ENCODE measurements at regions not wholly inside any gene's neighbourhood (a gene's known extent, or its start where the extent isn't known, plus 50 kb on each side); places are given as distances from the start of the nearest gene placed in this dataset.

DNA sequence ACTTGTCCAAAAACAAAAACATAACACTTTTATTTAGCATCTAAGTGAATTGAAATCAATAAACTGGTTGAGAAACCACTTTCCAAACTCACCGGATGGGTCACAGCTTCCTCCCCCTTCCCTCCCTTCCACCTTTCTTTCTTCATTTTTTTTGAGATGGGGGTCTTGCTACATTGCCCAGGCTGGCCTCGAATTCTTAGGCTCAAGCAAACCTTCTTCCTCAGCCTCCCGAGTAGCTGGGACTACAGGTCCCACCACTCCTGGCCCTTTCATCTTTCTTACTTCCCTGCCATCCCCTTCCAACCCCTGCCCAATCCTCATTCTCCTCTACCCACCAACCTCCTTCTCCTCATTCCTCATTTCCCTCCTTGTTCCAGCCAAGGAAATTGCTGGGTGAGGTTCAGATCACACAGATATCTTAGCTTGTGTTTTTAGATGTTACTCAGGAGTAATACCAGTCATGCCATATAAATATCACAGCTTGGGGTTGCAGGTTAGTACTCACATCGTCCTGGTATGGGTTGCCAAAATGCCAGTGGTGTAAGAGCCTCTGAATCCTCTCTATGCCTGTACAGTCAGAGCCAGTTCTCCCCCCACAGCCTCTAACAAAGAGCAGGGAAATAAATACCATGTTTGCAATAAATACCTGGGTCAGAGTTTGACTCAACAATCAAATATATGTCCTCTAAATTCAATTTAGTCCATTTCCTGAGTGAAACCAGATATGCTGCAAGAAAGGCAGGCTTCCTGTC, 132.7 kb upstream of the NDUFV2 start:
- peak; percentile 21 for DNase-seq (ENCODE audit: low read depth)

DNA sequence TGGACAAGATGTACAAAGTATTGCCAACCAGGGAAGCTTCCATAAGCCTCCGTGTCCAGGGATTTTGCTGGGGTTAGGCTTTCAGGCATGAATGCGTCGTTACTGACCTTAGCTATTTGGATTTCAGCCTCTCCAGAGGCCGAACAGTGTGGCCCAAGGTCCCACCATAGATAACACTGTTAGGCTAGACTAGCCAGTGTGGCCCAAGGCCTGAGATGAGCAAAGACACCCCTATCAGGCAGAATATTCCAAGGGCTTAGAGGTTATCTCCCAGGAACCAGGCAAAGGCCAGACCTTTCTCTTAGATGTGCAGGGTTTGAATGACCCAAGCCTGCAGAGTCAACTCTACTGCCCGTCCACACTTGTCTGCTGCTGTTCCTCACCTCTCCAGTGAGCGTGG, 131.7 kb upstream of the NDUFV2 start:
- DNase-seq (ENCODE audit: low read depth), result no peak

DNA sequence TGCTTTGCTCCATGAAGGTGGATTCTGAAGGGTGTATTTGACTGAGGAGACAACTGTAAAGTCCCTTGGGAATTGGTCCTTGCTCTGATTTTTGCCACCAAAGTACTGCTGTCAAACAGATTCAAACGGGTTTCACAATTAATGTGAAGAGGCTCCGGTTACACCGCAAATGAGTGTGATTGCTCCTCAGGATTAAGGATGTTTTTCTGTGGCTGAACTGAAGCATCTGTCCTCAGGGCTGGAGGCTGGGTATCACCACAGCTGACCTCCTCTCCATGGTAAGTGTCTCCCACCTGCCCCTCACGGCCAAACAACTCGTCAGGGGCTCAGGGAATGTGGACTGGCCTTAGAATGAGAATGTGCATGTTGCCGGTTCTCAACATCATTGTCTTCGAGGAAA, 130.4 kb upstream of the NDUFV2 start:
- no peak for DNase-seq (ENCODE audit: low read depth)

GRCh38 chr18:8974279-8974678, 128.2 kb upstream of the NDUFV2 start:
- DNase-seq (ENCODE audit: low read depth), result no peak

DNA sequence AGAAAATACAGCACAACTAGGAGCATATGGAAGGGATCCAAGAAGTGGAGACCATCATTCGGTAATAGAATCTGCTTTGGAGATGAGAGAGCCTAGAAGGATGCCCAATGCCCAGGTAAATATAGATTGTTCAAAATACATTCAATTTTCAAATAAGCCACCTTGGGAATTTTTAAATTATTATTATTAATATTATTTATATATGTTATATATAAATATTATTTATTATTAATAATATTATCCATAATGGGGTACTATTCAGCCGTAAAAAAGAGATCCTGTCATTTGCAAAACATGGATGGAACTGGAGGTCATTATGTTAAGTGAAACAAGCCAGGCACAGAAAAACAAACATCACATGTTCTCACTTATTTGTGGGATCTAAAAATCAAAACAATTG, 127.8 kb upstream of the NDUFV2 start:
- no peak for DNase-seq (ENCODE audit: low read depth)

DNA sequence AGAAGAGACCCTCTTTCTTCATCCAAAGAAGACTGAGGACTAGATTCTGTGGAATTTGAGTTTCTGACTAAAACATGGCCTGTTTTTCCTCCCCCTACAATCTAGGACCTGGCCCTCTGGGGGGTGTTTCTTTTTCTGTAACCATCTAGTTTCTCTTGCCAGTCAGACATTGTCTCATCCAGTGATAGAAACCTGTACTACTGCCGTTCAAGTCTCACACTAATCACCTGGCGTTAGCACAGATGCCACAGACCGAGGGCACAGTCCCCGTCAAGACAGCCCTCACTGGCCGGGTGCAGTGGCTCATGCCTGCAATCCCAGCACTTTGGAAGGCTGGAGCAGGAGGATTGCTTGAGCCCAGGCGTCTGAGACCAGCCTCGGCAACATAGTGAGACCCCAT, 126.9 kb upstream of the NDUFV2 start:
- DNase-seq (ENCODE audit: low read depth), result no peak

DNA sequence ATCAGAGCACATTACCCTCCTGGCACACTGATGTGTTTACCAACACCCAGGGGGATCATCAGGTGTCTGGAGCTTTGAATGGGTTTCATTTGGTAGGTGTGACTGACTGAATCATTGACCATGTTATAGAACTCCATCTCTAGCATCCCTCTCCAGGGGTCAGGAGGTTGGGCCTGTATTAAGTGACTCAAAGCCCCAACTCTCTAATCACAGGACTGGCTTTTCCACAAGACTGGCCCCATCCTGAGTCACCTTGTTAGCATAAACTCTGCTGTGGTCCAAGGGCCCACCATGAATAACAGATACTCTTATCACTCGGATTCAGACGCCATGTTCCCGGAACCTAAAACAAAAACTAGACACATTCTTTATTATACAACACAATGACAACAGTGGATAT, 125.9 kb upstream of the NDUFV2 start:
- no peak for DNase-seq (ENCODE audit: low read depth)

GRCh38 chr18:8977166-8977565, 125.3 kb upstream of the NDUFV2 start:
- DNase-seq (ENCODE audit: low read depth), result no peak

- no peak for DNase-seq (ENCODE audit: low read depth)
Observed at GRCh38 chr18:8977701-8978100, 124.8 kb upstream of the NDUFV2 start.

GRCh38 chr18:8978394-8978793, 124.1 kb upstream of the NDUFV2 start:
- no peak for DNase-seq (ENCODE audit: low read depth)

DNA sequence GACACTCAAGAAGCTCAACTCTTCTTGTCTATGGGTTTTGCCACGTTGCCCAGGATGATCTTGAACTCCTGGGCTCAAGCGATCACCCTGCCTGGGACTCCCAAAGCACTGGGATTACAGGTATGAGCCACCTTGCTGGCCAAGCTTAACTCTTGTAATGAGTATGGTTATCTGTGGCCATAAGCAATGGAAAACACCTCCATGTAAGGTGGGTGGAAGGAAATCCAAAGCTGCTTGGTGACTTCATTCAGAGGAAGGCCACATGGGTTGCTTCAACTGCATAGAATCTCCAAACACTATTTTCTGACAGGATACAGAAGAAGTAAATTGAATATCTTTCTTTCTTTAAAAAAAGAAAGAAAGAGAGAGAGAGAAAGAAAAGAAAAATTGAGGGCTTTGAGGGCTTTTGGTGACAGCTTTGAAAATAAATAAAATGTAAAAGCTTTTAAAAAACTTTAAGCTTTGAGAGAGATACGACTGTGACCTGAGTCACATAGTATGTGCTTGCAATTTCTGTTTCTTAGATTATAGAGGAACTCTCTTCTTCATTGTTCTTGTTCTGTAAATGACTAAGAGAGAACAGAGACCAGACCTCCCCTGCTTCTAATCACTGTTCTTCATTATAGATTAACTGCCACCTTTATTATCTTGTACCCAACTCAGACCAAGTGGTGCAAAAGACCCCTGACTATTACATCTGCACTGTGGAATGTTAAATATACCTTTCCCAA, 123.1 kb upstream of the NDUFV2 start:
- no peak for DNase-seq (ENCODE audit: low read depth)

DNA sequence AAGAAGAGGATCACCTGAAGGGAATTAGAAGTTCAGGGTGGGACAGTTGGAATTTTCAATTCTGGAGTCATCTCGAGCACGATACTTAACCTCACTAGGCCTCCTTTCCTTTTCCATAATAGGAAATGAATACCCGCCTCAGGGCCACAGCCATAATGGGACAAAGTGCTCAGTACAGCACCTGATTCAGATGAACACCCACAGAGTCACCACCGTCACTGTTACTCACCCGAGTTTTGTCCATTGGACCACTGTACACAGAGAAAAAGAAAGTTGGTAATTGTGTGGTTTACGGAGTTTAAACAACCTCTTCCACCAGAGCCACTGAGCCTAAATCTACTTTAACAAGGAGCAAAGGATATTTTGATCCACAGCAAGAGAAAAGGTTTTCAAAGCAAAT, 122.0 kb upstream of the NDUFV2 start:
- DNase-seq (ENCODE audit: low read depth), result no peak

DNA sequence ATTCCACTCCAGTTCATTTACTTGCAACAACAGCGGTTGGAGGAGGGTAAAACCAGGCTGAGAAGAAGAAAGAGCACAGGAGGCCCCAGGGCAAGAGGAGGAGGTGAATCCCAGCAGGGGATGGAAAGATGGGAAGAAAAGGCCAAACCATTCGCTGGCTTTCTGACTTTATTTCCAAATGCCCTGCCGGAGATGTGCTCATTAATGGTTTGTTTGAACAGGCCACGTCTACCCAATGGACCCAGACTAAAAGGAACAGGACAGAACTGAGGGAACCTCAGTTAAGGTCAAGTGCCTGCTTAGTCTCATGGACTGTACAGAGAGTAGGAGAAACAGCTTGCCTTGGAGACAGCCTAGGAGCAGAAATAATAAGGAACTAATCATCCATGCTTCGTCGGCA, 121.6 kb upstream of the NDUFV2 start:
- no peak for DNase-seq (ENCODE audit: low read depth)

DNA sequence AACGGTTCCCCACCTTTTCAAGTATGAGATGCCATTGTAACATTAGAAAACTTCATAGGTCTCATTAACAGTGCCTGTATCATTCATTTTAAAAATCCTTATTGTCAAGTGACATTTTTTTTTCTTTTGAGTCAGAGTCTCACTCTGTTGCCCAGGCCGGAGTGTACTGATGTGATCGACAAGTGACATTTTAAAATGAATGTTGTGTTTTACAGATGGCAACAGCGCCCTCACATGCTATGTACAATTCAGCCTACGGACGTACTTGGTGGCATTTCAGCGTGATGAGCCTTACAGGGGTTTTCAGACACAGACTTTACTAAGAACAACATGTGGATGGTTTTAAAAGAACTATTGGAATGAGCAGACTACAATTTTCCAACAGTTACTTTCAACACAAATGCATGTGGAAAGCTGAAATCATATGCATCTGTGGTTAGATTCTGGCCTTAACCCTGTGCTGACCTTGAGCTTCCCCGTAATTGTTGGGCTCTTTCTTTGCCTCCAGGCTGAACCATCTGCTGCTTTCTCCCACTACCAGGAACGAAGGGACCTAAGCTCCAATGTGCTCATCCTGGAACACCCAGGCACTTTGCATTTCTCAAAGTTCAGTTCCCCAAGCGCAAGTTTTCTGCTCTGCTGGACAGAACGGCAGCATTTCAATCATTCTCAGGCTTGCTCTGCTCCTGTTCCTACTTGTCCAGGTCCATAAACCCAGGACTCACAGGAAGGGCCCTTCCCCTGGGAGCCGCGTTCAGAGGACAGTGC, 119.9 kb upstream of the NDUFV2 start:
- peak; percentile 86 for DNase-seq (ENCODE audit: low read depth)

DNA sequence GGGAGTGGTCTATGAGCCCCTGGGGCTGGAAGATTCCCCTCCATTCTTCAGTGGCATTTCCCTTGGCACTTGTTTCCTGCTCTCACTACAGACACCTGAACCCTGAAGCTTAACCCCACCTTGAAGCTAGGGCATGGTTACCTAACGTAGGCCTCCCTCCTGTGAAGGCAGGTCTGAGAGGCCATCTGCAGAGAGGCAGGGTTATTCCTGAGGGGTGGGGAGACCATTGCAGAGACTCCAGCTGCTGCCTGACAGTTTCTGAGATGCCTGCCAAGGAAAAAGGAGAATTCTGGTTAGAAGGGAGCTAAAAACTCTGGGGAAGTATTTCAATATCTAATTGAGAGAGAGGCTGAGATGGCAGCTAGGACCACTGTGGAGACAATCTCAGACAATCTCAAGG, 119.3 kb upstream of the NDUFV2 start:
- no peak for DNase-seq (ENCODE audit: low read depth)

DNA sequence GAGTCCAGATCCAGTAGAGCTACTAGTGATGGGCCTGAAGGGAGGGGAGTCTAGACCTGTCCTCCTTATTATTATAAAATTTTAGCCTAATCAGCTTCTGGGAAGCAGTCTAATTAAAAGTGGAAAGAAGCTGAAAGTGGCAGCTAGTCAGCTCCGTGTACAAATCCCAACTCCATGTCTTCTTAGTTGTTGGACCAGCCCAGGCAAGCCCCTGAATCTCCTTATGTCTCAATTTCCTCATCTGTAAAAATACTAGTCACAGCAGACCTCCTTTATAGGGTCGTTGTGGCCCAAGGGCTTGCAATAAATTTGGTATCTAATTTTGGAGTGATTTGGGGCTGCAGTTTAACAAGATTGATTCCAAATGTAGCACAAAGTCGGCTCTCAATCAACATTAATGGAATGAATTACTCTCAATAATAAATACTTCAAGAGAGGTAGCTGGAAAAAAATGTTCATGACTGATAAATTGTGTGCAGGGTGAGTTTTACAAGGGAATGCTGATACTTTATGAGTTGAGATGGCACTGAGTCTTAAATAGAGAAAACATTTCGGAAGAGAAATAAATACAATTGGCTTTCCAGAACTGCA, 118.3 kb upstream of the NDUFV2 start:
- no peak for DNase-seq (ENCODE audit: low read depth)

GRCh38 chr18:8987241-8987640, 115.3 kb upstream of the NDUFV2 start:
- DNase-seq (ENCODE audit: low read depth), result peak; percentile 58

- DNase-seq (ENCODE audit: low read depth), result peak; percentile 47
Observed at GRCh38 chr18:8988260-8988871, 114.1 kb upstream of the NDUFV2 start.

DNA sequence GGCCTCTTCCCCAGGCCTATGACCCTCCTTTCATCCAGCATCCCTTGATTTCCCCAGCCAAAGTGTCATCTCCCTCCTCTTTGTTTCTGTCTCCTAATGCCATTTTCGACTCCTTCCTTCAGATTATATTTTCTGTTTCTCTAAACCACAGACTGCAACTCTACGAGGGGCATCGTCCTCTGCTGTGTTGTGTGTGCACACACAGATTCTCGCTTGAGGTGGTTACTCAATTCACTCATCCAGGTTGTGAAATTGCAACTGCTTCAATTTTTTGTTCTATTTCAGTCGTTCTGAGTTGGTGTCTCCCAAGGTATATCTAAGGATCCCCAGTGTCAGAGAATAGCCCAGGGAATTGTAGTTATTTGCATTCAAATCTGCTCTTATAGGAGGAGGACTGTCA, 113.5 kb upstream of the NDUFV2 start:
- DNase-seq (ENCODE audit: low read depth), result no peak

- DNase-seq (ENCODE audit: low read depth), result no peak
Observed at GRCh38 chr18:8989855-8990254, 112.6 kb upstream of the NDUFV2 start.

DNA sequence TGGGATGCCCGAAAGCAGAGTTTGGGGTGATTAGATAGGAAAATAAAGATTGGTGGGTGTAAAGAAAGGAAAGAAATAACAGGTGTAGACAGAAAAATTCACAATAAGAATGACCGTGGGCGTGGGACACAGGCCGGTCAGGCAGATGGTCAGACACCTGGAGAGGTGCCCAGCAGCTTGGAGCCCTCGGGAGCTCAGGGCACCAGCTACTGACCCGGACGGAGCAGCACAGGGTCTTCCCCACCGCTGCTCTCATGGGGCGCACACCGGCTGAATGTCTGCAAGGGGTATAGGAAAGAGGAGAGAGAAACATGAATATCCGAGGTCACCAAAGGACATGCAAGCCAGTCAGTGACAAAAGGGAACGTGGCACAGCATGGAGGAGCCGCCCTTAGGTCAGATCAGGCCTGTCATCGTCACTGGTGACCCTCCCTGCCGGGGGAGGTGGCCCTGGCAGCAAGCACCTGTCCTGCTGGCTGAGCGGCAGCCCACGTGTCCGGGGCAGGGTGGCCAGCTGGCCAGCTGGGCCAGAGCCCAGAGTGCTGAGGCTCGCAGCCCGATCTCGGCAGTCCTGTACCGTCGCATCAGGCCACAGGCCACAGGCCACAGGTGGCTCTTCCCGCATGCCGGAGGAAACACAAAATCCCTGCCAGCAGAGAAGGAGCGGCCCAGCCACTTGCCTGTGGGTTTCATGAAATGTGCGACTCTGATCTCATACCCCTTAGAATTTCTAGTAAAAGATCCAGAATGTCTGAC, 112.0 kb upstream of the NDUFV2 start:
- peak; percentile 29 for DNase-seq (ENCODE audit: low read depth)

Measured in fibroblast of gingiva (primary cell).